GM23248 (cell line): ENCODE measurements at regions not wholly inside any gene's neighbourhood (a gene's known extent, or its start where the extent isn't known, plus 50 kb on each side); places are given as distances from the start of the nearest gene placed in this dataset.

Experiments used
- EZH2 ChIP-seq: fragments of 200-600 bp; sonication (generic); IDR thresholded peaks from 2 replicates; pipeline ENCODE4 v1.6.1; 2018; ENCODE audit warnings: antibody characterized with exemption, mild to moderate bottlenecking; ENCODE audit not compliant: insufficient read depth, poor library complexity, severe bottlenecking
- EZH2phosphoT487 ChIP-seq: fragments of 200-600 bp; sonication (generic); IDR thresholded peaks from 2 replicates; pipeline ENCODE4 v1.6.1; 2018; ENCODE audit warnings: antibody characterized with exemption, moderate library complexity, mild to moderate bottlenecking, low read depth; ENCODE audit not compliant: insufficient read depth

- TF ChIP-seq EZH2phosphoT487 = no peak
- TF ChIP-seq EZH2 = no peak
These were observed 50.3 kb upstream of the EPC2 start for GRCh38 chr2:148594216-148594615.
